ENCODE measurements at regions not wholly inside any gene's neighbourhood (a gene's known extent, or its start where the extent isn't known, plus 50 kb on each side); places are given as distances from the start of the nearest gene placed in this dataset.

DNA sequence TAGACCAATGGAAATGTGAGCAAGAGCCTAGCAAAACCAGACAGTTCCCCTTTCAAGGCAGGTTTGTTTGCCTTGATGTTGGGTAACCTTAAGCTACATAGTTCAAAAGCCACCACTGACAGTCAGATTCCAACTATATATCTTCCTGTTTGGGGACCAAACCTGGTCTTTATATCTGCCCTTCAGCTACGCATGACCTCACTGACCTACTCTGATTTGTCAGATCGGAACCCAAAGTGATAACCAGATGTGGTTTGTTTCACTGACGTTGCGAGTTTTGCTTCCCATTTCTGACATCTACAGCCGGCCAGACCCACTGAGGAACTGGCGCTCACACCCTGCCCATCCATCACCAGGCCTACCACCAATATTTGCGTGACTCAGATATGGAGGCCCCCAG lies 361.1 kb upstream of the CHRM3 start:
- peaks cover 0 to 7% (median 0%) of the 10 kb centered on the region in 10 experiments; a peak in 4 of 20 replicates for H3K4me1 ChIP-seq
- peak overlapping the region in 2 of 11 experiments; percentile 18 to 29; a peak in 2 of 22 replicates for H3K4me2 ChIP-seq
- TF ChIP-seq Cebpa-rat (IDR thresholded peaks at IDR 0.05), result no peak
- no peaks in the 10 kb centered on the region for H4K20me1 ChIP-seq
- H3K9ac ChIP-seq, result no peak overlapping the region
- no peaks in the 10 kb centered on the region for H3K27me3 ChIP-seq
- H3K27ac ChIP-seq, result no peak overlapping the region
- no peak overlapping the region for H3K4me3 ChIP-seq
- no peaks in the 10 kb centered on the region for H3K36me3 ChIP-seq
- H3K9me3 ChIP-seq (replicated peaks in 1 of 11), result peaks cover 0 to 11% (median 0%) of the 10 kb centered on the region in 11 experiments; a peak in 2 of 22 replicates

DNA sequence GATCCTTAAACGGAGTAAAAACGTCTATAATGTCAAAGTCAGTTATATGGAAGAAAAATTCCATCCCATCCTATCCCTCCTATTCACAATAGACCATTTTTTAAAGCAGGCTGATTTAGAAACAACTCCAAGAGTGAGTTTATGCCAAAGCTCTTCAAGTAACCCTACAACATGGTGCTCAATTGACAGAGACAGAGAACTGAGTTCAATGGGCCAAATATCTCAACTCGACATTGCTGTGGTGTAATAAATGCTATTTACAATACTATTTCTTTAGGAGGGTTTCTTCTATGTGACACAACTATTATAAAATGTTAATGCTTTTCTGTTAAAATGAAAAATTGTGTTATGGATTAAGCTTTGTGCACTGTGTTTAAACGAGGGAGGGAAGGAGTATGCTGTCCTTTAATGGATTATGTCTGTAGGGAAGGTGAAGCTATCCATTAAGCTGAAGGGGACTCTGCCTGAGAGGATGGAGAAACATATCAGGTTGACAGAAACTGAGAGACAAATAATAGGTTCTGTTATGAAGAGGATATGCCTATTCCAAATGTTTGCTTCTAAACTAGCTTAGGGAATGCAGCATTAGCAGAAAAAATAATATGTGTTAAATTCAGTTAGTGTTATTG lies 362.5 kb upstream of the CHRM3 start:
- H3K27ac ChIP-seq, result no peak overlapping the region
- H3K4me2 ChIP-seq, result no peak overlapping the region
- H3K9ac ChIP-seq, result no peak overlapping the region
- H3K27me3 ChIP-seq, result no peaks in the 10 kb centered on the region
- no peak for TF ChIP-seq Cebpa-rat (IDR thresholded peaks at IDR 0.05)
- no peaks in the 10 kb centered on the region for H3K36me3 ChIP-seq
- peaks cover 0 to 11% (median 0%) of the 10 kb centered on the region in 11 experiments; a peak in 2 of 22 replicates for H3K9me3 ChIP-seq (replicated peaks in 1 of 11)
- H4K20me1 ChIP-seq, result no peaks in the 10 kb centered on the region
- no peak overlapping the region for H3K4me3 ChIP-seq
- peaks cover 0 to 7% (median 0%) of the 10 kb centered on the region in 10 experiments; a peak in 4 of 20 replicates for H3K4me1 ChIP-seq

DNA sequence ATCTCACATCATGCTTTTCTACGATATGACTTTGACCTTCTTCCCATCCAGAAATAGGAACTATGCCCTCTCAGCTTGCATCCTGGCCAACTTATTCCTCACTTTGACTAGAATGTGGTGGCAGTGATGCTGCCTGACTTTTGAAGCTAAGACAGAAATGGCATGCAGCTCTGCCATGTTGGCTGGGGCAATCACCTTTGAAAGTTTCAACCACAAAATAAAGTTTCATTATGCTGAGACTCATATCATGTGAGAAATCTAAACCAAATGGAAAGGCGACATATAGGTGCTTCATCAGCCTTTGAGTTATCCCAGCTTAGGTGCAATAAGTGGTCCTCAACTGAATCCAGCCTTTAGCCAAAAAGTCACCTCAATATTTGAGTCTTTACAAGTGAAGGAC lies 370.0 kb upstream of the CHRM3 start:
- Histone ChIP-seq H4K20me1 (no peaks in the 10 kb centered on the region), H3K36me3 (no peaks in the 10 kb centered on the region), H3K4me3 (no peak overlapping the region), H3K9ac (no peak overlapping the region), H3K27ac (no peak overlapping the region), H3K4me2 (no peak overlapping the region), H3K27me3 (no peaks in the 10 kb centered on the region), H3K9me3 (replicated peaks in 1 of 11) (no peaks in the 10 kb centered on the region), H3K4me1 (no peaks in the 10 kb centered on the region)
- no peak for TF ChIP-seq Cebpa-rat (IDR thresholded peaks at IDR 0.05)

DNA sequence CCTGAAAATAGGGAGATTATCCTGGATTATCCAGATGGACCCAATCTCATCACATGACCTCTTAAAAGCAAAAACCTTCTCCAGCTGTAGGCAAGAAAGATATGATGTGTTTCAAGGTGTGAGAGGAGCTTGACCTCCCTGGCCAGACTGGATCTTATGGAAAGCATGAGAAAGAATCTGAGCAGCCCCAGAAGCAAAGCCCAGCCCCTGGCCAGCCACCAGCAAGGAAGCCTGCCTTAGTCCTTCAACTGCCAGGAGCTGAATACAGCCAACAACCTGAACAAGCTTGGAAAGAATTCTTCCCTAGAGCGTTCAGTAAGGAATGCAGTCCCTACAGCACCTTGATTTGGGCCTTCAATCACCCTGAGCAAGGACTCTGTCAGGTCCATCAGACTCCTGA lies 375.0 kb upstream of the CHRM3 start:
- Histone ChIP-seq H3K9me3 (replicated peaks in 1 of 11) (no peaks in the 10 kb centered on the region), H3K36me3 (no peaks in the 10 kb centered on the region), H3K27me3 (no peaks in the 10 kb centered on the region), H3K4me1 (no peaks in the 10 kb centered on the region), H3K27ac (no peak overlapping the region), H4K20me1 (no peaks in the 10 kb centered on the region), H3K4me3 (no peak overlapping the region), H3K9ac (no peak overlapping the region), H3K4me2 (no peak overlapping the region)
- TF ChIP-seq Cebpa-rat (IDR thresholded peaks at IDR 0.05), result no peak

DNA sequence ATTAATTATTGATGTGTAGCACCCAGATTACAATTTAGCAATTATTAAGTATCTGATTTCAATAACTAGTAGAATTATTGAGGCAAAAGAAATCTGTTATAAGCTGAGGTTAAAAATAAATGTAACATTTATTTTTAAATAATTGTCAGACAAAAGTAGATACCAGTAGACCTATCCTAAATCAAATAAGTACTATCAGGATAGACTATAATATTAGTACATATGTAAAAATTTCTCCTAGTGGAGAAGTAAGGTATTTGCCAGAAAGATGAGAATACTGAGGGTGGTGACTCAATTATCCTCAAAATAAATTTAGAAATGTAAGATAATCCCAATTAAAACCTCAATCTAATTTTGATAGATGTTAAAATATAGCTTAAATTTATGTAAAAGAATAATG lies 377.8 kb upstream of the CHRM3 start:
- Histone ChIP-seq H4K20me1 (no peaks in the 10 kb centered on the region), H3K4me2 (no peak overlapping the region), H3K36me3 (no peaks in the 10 kb centered on the region), H3K9ac (no peak overlapping the region), H3K4me1 (no peaks in the 10 kb centered on the region), H3K4me3 (no peak overlapping the region), H3K27ac (no peak overlapping the region), H3K27me3 (no peaks in the 10 kb centered on the region), H3K9me3 (replicated peaks in 1 of 11) (no peaks in the 10 kb centered on the region)
- TF ChIP-seq Cebpa-rat (IDR thresholded peaks at IDR 0.05), result no peak

DNA sequence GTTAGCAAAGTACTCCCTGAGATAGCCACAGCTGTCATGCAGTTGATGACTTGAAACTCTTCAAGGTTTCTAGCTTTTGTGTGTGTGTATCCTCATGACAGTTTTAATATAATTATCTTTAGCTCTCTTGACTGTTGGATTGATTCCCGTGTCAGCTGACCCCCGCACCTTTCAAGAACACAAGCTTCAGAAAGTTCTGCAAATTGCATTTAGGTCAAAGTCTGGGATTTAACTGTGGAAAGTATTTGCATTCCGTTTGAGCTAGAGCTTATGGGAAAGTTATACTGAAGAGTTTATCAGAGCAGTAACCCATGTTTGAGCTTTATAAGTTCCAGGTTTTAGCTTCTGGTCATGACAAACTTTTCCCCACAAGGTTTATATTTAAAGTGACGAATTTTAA lies 380.1 kb upstream of the CHRM3 start:
- TF ChIP-seq Cebpa-rat (IDR thresholded peaks at IDR 0.05), result no peak
- no peaks in the 10 kb centered on the region for H3K27me3 ChIP-seq
- no peak overlapping the region for H3K9ac ChIP-seq
- H3K9me3 ChIP-seq (replicated peaks in 1 of 11), result no peaks in the 10 kb centered on the region
- no peak overlapping the region for H3K4me2 ChIP-seq
- H3K36me3 ChIP-seq, result no peaks in the 10 kb centered on the region
- H3K27ac ChIP-seq, result no peak overlapping the region
- H3K4me1 ChIP-seq, result no peaks in the 10 kb centered on the region
- no peaks in the 10 kb centered on the region for H4K20me1 ChIP-seq
- no peak overlapping the region for H3K4me3 ChIP-seq

DNA sequence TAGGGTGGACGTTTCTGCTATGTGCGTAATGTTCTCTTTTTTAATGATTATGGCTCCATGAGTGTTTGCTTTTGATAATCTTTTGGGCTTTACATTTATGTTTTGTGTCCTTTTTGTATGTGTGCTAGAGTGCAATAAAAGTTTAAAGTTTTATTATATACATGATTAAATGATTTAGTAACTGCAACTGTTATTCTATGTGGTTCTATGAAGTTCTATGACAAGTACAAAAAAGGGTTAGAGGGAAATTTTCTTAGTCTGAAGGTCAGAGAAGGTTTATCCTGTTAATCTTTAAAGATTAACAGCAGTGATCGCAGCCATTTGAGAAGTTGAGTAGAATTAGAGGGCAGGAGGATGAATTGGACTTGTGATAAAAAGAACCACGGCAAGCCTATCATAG lies 386.4 kb upstream of the CHRM3 start:
- TF ChIP-seq Cebpa-rat (IDR thresholded peaks at IDR 0.05), result no peak
- H3K36me3 ChIP-seq, result no peaks in the 10 kb centered on the region

DNA sequence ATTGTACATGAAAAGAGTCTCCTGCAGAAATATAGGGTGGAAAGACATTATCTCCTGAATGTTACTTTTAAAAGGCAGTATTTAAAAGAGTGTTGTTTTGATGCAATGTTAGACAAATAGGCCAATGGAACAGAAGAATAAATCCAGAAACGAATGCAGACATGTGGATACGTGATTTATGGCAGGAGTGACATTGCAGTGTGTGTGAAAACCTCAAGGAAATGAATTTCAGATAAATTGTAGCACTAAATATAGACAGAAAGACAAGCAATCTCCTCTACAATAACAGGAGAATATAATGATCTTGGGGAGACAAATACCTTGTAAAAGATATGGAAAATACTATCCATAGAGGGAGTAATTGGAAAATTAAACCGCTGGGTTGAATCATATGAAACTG lies 387.8 kb upstream of the CHRM3 start:
- no peak overlapping the region for H3K9ac ChIP-seq
- H4K20me1 ChIP-seq, result no peaks in the 10 kb centered on the region
- no peak overlapping the region for H3K4me2 ChIP-seq
- H3K4me1 ChIP-seq, result no peaks in the 10 kb centered on the region
- no peaks in the 10 kb centered on the region for H3K36me3 ChIP-seq
- no peak overlapping the region for H3K27ac ChIP-seq
- no peaks in the 10 kb centered on the region for H3K9me3 ChIP-seq (replicated peaks in 1 of 11)
- H3K4me3 ChIP-seq, result no peak overlapping the region
- no peaks in the 10 kb centered on the region for H3K27me3 ChIP-seq
- no peak for TF ChIP-seq Cebpa-rat (IDR thresholded peaks at IDR 0.05)

More for the DNA sequence above, 386.4 kb upstream of the CHRM3 start:
- H4K20me1 ChIP-seq, result no peaks in the 10 kb centered on the region
- H3K4me3 ChIP-seq, result no peak overlapping the region
- H3K9me3 ChIP-seq (replicated peaks in 1 of 11), result no peaks in the 10 kb centered on the region
- H3K4me2 ChIP-seq, result no peak overlapping the region
- H3K9ac ChIP-seq, result no peak overlapping the region
- no peaks in the 10 kb centered on the region for H3K4me1 ChIP-seq
- H3K27me3 ChIP-seq, result no peaks in the 10 kb centered on the region
- no peak overlapping the region for H3K27ac ChIP-seq

DNA sequence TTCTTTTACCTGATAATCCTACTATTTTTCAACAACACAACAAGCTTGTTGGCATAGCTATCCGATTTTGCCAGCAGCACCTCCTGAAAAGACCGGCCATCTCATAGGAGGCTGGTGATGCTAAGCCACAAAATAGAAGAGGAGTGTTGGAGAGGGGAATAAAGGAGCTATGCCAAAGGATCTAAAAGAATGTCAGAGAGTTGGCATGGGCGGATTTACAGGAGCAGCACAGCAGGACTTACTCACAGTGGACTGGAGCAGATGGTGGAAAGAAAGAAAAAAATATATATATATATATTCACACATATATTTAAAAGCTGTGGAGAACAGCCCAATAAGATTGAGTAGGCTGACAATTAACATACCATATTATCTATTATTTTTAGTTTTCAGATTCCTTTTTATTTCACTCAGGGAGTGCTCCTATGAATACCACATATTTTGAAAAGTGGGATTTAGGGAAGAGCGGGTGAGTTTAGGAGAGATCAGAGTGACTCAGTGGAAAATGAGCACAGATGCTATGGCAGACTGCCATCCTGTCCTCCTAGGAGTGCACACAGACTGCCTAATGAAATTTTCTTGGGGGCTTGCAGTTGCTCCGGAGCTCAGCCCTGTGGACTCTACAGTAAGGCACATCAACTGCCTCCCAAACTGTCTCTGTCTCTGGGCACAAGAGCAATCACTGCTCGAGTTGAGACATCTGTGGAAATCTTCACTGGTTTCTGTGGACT lies 394.4 kb upstream of the CHRM3 start:
- H3K4me1 ChIP-seq, result no peaks in the 10 kb centered on the region
- no peak overlapping the region for H3K27ac ChIP-seq
- no peak overlapping the region for H3K4me2 ChIP-seq
- no peak overlapping the region for H3K9ac ChIP-seq
- H3K9me3 ChIP-seq (replicated peaks in 1 of 11), result no peaks in the 10 kb centered on the region
- H3K4me3 ChIP-seq, result no peak overlapping the region
- no peaks in the 10 kb centered on the region for H3K27me3 ChIP-seq
- no peak for TF ChIP-seq Cebpa-rat (IDR thresholded peaks at IDR 0.05)
- H3K36me3 ChIP-seq, result no peaks in the 10 kb centered on the region
- H4K20me1 ChIP-seq, result no peaks in the 10 kb centered on the region

DNA sequence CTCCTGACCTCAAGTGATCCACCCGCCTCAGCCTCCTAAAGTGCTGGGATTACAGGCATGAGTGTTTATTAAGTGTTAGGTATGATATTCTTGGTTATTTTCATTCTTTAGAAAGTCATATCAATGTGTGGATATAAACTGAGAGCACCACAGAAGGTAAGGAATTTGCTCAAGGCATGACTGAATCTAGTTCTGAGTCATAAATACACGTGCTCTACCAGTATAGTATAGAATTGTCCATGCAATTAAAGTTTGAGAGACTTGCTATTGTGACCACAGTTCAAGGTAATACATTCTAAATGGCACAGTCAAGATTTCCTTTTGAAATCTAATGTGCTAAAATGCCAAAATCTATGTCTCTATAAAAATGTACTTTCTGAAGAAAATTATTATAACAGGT lies 401.1 kb upstream of the CHRM3 start:
- H3K27me3 ChIP-seq, result no peaks in the 10 kb centered on the region
- H3K9ac ChIP-seq, result no peak overlapping the region
- no peak for TF ChIP-seq Cebpa-rat (IDR thresholded peaks at IDR 0.05)
- no peaks in the 10 kb centered on the region for H3K36me3 ChIP-seq
- no peaks in the 10 kb centered on the region for H3K9me3 ChIP-seq (replicated peaks in 1 of 11)
- H4K20me1 ChIP-seq, result no peaks in the 10 kb centered on the region
- H3K27ac ChIP-seq, result no peak overlapping the region
- no peak overlapping the region for H3K4me3 ChIP-seq
- H3K4me1 ChIP-seq, result no peaks in the 10 kb centered on the region
- no peak overlapping the region for H3K4me2 ChIP-seq
